ENCODE measurements at regions not wholly inside any gene's neighbourhood (a gene's known extent, or its start where the extent isn't known, plus 50 kb on each side); places are given as distances from the start of the nearest gene placed in this dataset.

- H3K4me3 Mint-ChIP-seq = no peak overlapping the region
- H2AFZ ChIP-seq (replicated peaks) = no peak overlapping the region
- H3K27me3 ChIP-seq = no peaks in the 10 kb centered on the region
- H3K9me3 Mint-ChIP-seq = no peaks in the 10 kb centered on the region
- no peaks in the 10 kb centered on the region for H3K4me1 Mint-ChIP-seq
- no peaks in the 10 kb centered on the region for H3K9me3 ChIP-seq (ENCODE audit: low read depth)
- H3K79me2 ChIP-seq (ENCODE audit: low read depth) = no peaks in the 10 kb centered on the region
- no peak overlapping the region for H3K4me3 ChIP-seq
- no peak for DNase-seq (ENCODE audit: low spot score)
- no peak for TF ChIP-seq EZH2phosphoT487 (IDR thresholded peaks at IDR 0.05)
- TF ChIP-seq EZH2 (IDR thresholded peaks at IDR 0.05) = no peak
- no peak for TF ChIP-seq CTCF (IDR thresholded peaks at IDR 0.05)
- H3K36me3 Mint-ChIP-seq = no peaks in the 10 kb centered on the region
- no peaks in the 10 kb centered on the region for H3F3A ChIP-seq (ENCODE audit: low read depth)
- H3K4me1 ChIP-seq = no peaks in the 10 kb centered on the region
- no peak overlapping the region for H3K4me2 ChIP-seq
- H4K20me1 ChIP-seq (ENCODE audit: low read depth) = no peaks in the 10 kb centered on the region
- no peak overlapping the region for H3K27ac ChIP-seq
- H3K36me3 ChIP-seq = no peaks in the 10 kb centered on the region
- peaks cover 2% of the 10 kb centered on the region for H3K27me3 Mint-ChIP-seq (ENCODE audit: insufficient read depth, low read depth)
- H3K27ac Mint-ChIP-seq = no peak overlapping the region
- H3K9ac ChIP-seq = no peak overlapping the region
Observed at GRCh38 chr1:29875557-29876028, 639.3 kb downstream of the PTPRU start.

- H3K36me3 Mint-ChIP-seq = no peaks in the 10 kb centered on the region
- H3K9ac ChIP-seq = no peak overlapping the region
- no peak overlapping the region for H3K27ac ChIP-seq
- H3K4me2 ChIP-seq = no peak overlapping the region
- no peak for DNase-seq (ENCODE audit: low spot score)
- H3K27ac Mint-ChIP-seq = no peak overlapping the region
- peaks cover 5% of the 10 kb centered on the region for H3K27me3 Mint-ChIP-seq (ENCODE audit: insufficient read depth, low read depth)
- H3K4me3 ChIP-seq = no peak overlapping the region
- H2AFZ ChIP-seq (replicated peaks) = no peak overlapping the region
- H3K4me1 Mint-ChIP-seq = no peaks in the 10 kb centered on the region
- TF ChIP-seq EZH2 (IDR thresholded peaks at IDR 0.05) = no peak
- TF ChIP-seq EZH2phosphoT487 (IDR thresholded peaks at IDR 0.05) = no peak
- no peak for TF ChIP-seq CTCF (IDR thresholded peaks at IDR 0.05)
- no peaks in the 10 kb centered on the region for H3K9me3 Mint-ChIP-seq
- no peaks in the 10 kb centered on the region for H3K4me1 ChIP-seq
- no peaks in the 10 kb centered on the region for H3K79me2 ChIP-seq (ENCODE audit: low read depth)
- H3K9me3 ChIP-seq (ENCODE audit: low read depth) = no peaks in the 10 kb centered on the region
- H3K36me3 ChIP-seq = no peaks in the 10 kb centered on the region
- no peaks in the 10 kb centered on the region for H4K20me1 ChIP-seq (ENCODE audit: low read depth)
- H3F3A ChIP-seq (ENCODE audit: low read depth) = no peaks in the 10 kb centered on the region
- H3K4me3 Mint-ChIP-seq = no peak overlapping the region
- H3K27me3 ChIP-seq = no peaks in the 10 kb centered on the region
Observed at GRCh38 chr1:29870621-29871020, 634.3 kb downstream of the PTPRU start.

DNA sequence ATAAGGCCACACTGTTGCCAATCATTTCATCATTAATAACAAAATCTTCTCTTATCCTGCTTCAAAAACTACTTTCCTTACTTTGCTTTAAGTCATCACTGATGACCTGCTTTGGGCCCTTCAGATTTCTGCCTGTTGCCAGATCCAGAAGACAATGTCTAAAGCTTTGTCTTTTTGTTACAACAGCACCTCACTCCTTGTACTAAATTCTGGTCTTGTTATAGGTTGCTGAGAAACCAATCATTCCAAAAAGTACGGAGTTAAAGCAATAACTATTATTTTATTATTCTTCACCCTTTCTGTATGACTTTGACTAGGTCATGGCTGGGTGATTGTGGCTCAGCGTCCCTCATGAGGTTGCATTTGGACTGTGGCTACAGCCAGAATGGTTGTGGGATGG, 633.5 kb downstream of the PTPRU start:
- H3K27ac Mint-ChIP-seq = no peak overlapping the region
- no peak overlapping the region for H2AFZ ChIP-seq (replicated peaks)
- peaks cover 5% of the 10 kb centered on the region for H3K27me3 Mint-ChIP-seq (ENCODE audit: insufficient read depth, low read depth)
- no peak overlapping the region for H3K27ac ChIP-seq
- H3F3A ChIP-seq (ENCODE audit: low read depth) = no peaks in the 10 kb centered on the region
- DNase-seq (ENCODE audit: low spot score) = no peak
- H3K79me2 ChIP-seq (ENCODE audit: low read depth) = no peaks in the 10 kb centered on the region
- no peaks in the 10 kb centered on the region for H3K27me3 ChIP-seq
- no peaks in the 10 kb centered on the region for H3K36me3 ChIP-seq
- H3K4me3 Mint-ChIP-seq = no peak overlapping the region
- H3K9me3 ChIP-seq (ENCODE audit: low read depth) = no peaks in the 10 kb centered on the region
- H3K4me3 ChIP-seq = no peak overlapping the region
- H4K20me1 ChIP-seq (ENCODE audit: low read depth) = no peaks in the 10 kb centered on the region
- H3K9ac ChIP-seq = no peak overlapping the region
- no peaks in the 10 kb centered on the region for H3K9me3 Mint-ChIP-seq
- H3K4me1 Mint-ChIP-seq = no peaks in the 10 kb centered on the region
- no peaks in the 10 kb centered on the region for H3K36me3 Mint-ChIP-seq
- no peaks in the 10 kb centered on the region for H3K4me1 ChIP-seq
- no peak for TF ChIP-seq EZH2phosphoT487 (IDR thresholded peaks at IDR 0.05)
- TF ChIP-seq CTCF (IDR thresholded peaks at IDR 0.05) = no peak
- TF ChIP-seq EZH2 (IDR thresholded peaks at IDR 0.05) = no peak
- H3K4me2 ChIP-seq = no peak overlapping the region

Data from neural progenitor cell (in vitro differentiated cells).